Duodenal mucosa (tissue), 2 donors: ENCODE measurements at regions not wholly inside any gene's neighbourhood (a gene's known extent, or its start where the extent isn't known, plus 50 kb on each side); places are given as distances from the start of the nearest gene placed in this dataset.

ENCODE experiments used
- H3K27ac ChIP-seq: one replicate; pipeline ENCODE4 v1.7.0; 2013; ENCODE audit warnings: low read depth, low read length
- H3K27me3 ChIP-seq, 2 donors: one replicate each; pipeline ENCODE4 v1.7.0; 2013; ENCODE audit warnings: low read length in 2 of 2, control low read depth in 1 of 2; ENCODE audit not compliant: insufficient read depth in 2 of 2, control insufficient read depth in 1 of 2
- H3K36me3 ChIP-seq, 2 donors: one replicate each; pipeline ENCODE4 v1.7.0; 2013; ENCODE audit warnings: low read length in 2 of 2, control low read depth in 1 of 2; ENCODE audit not compliant: insufficient read depth in 2 of 2, control insufficient read depth in 1 of 2
- H3K4me1 ChIP-seq, 2 donors: one replicate each; pipeline ENCODE4 v1.7.0; 2013; ENCODE audit warnings: low read length in 2 of 2, control low read depth in 1 of 2; ENCODE audit not compliant: insufficient read depth in 2 of 2, control insufficient read depth in 1 of 2
- H3K4me3 ChIP-seq, 2 donors: one replicate each; pipeline ENCODE4 v1.7.0; 2013; ENCODE audit warnings: low read length in 2 of 2, low read depth in 1 of 2
- H3K9ac ChIP-seq, 2 donors: one replicate each; pipeline ENCODE4 v1.7.0; 2013; ENCODE audit warnings: low read length in 2 of 2, low read depth in 1 of 2
- H3K9me3 ChIP-seq, 2 donors: one replicate each; pipeline ENCODE4 v1.7.0; 2013; ENCODE audit warnings: low read length in 2 of 2, control low read depth in 1 of 2; ENCODE audit not compliant: control insufficient read depth in 1 of 2

- Histone ChIP-seq H3K4me1 (no peaks in the 10 kb centered on the region), H3K9me3 (no peaks in the 10 kb centered on the region), H3K27ac (no peak overlapping the region), H3K4me3 (no peak overlapping the region), H3K27me3 (no peaks in the 10 kb centered on the region), H3K9ac (no peak overlapping the region), H3K36me3 (no peaks in the 10 kb centered on the region)
Observed at GRCh38 chr18:67007999-67008398, 404.1 kb upstream of the CDH19 start.

- Histone ChIP-seq H3K27me3 (no peaks in the 10 kb centered on the region), H3K4me1 (no peaks in the 10 kb centered on the region), H3K9ac (no peak overlapping the region), H3K4me3 (no peak overlapping the region), H3K27ac (no peak overlapping the region), H3K36me3 (no peaks in the 10 kb centered on the region), H3K9me3 (no peaks in the 10 kb centered on the region)
Observed at GRCh38 chr18:67007085-67007484, 403.2 kb upstream of the CDH19 start.

- Histone ChIP-seq H3K36me3 (no peaks in the 10 kb centered on the region), H3K4me1 (no peaks in the 10 kb centered on the region), H3K4me3 (no peak overlapping the region), H3K27ac (no peak overlapping the region), H3K9me3 (no peaks in the 10 kb centered on the region), H3K27me3 (no peaks in the 10 kb centered on the region), H3K9ac (no peak overlapping the region)
Observed at GRCh38 chr18:67001052-67001451, 397.2 kb upstream of the CDH19 start.

GRCh38 chr18:66999003-66999402, 395.1 kb upstream of the CDH19 start:
- Histone ChIP-seq H3K27me3 (no peaks in the 10 kb centered on the region), H3K9ac (no peak overlapping the region), H3K4me1 (no peaks in the 10 kb centered on the region), H3K27ac (no peak overlapping the region), H3K9me3 (no peaks in the 10 kb centered on the region), H3K4me3 (no peak overlapping the region), H3K36me3 (no peaks in the 10 kb centered on the region)

GRCh38 chr18:66995270-66995669, 391.4 kb upstream of the CDH19 start:
- Histone ChIP-seq H3K4me1 (no peaks in the 10 kb centered on the region), H3K4me3 (no peak overlapping the region), H3K9me3 (no peaks in the 10 kb centered on the region), H3K27me3 (no peaks in the 10 kb centered on the region), H3K9ac (no peak overlapping the region), H3K27ac (no peak overlapping the region), H3K36me3 (no peaks in the 10 kb centered on the region)

GRCh38 chr18:66994790-66995189, 390.9 kb upstream of the CDH19 start:
- H3K9ac ChIP-seq: no peak overlapping the region
- H3K4me3 ChIP-seq: no peak overlapping the region
- no peaks in the 10 kb centered on the region for H3K36me3 ChIP-seq
- H3K27me3 ChIP-seq: no peaks in the 10 kb centered on the region
- H3K4me1 ChIP-seq: no peaks in the 10 kb centered on the region
- no peaks in the 10 kb centered on the region for H3K9me3 ChIP-seq
- H3K27ac ChIP-seq: no peak overlapping the region

GRCh38 chr18:66993492-66993891, 389.6 kb upstream of the CDH19 start:
- no peaks in the 10 kb centered on the region for H3K4me1 ChIP-seq
- H3K9ac ChIP-seq: no peak overlapping the region
- H3K36me3 ChIP-seq: no peaks in the 10 kb centered on the region
- H3K9me3 ChIP-seq: no peaks in the 10 kb centered on the region
- no peak overlapping the region for H3K4me3 ChIP-seq
- H3K27me3 ChIP-seq: no peaks in the 10 kb centered on the region
- no peak overlapping the region for H3K27ac ChIP-seq

- no peak overlapping the region for H3K4me3 ChIP-seq
- H3K36me3 ChIP-seq: no peaks in the 10 kb centered on the region
- no peak overlapping the region for H3K9ac ChIP-seq
- no peaks in the 10 kb centered on the region for H3K4me1 ChIP-seq
- no peaks in the 10 kb centered on the region for H3K27me3 ChIP-seq
- H3K27ac ChIP-seq: no peak overlapping the region
- no peaks in the 10 kb centered on the region for H3K9me3 ChIP-seq
Observed at GRCh38 chr18:66990909-66991308, 387.0 kb upstream of the CDH19 start.

- no peaks in the 10 kb centered on the region for H3K9me3 ChIP-seq
- H3K27me3 ChIP-seq: no peaks in the 10 kb centered on the region
- no peak overlapping the region for H3K27ac ChIP-seq
- H3K4me3 ChIP-seq: no peak overlapping the region
- H3K36me3 ChIP-seq: no peaks in the 10 kb centered on the region
- H3K9ac ChIP-seq: no peak overlapping the region
- H3K4me1 ChIP-seq: no peaks in the 10 kb centered on the region
Observed at GRCh38 chr18:66979009-66979408, 375.1 kb upstream of the CDH19 start.

- Histone ChIP-seq H3K9me3 (no peaks in the 10 kb centered on the region), H3K27me3 (no peaks in the 10 kb centered on the region), H3K4me1 (no peaks in the 10 kb centered on the region)
Observed at GRCh38 chr18:66972681-66973080, 368.8 kb upstream of the CDH19 start.

GRCh38 chr18:66971960-66972359, 368.1 kb upstream of the CDH19 start:
- no peak overlapping the region for H3K4me3 ChIP-seq
- no peaks in the 10 kb centered on the region for H3K9me3 ChIP-seq
- H3K27me3 ChIP-seq: no peaks in the 10 kb centered on the region
- H3K4me1 ChIP-seq: no peaks in the 10 kb centered on the region
- H3K9ac ChIP-seq: no peak overlapping the region
- H3K36me3 ChIP-seq: no peaks in the 10 kb centered on the region
- H3K27ac ChIP-seq: no peak overlapping the region

More at GRCh38 chr18:66972681-66973080, 368.8 kb upstream of the CDH19 start:
- Histone ChIP-seq H3K9ac (no peak overlapping the region), H3K36me3 (no peaks in the 10 kb centered on the region), H3K4me3 (no peak overlapping the region), H3K27ac (no peak overlapping the region)
